Liver (tissue), 8 donors: ENCODE measurements at regions not wholly inside any gene's neighbourhood (a gene's known extent, or its start where the extent isn't known, plus 50 kb on each side); places are given as distances from the start of the nearest gene placed in this dataset.

Source experiments
- DNase-seq: peaks from one replicate; pipeline ENCODE4 v3.0.0-alpha.2; 2017; ENCODE audit warnings: low spot score
- H3K27ac ChIP-seq, 2 donors: one replicate each; pipeline ENCODE4 v1.7.0; 2013; ENCODE audit warnings: inconsistent platforms in 2 of 2, low read length in 2 of 2, control low read depth in 1 of 2, low read depth in 1 of 2, mild to moderate bottlenecking in 1 of 2
- H3K27me3 ChIP-seq, 4 donors: one replicate each; pipeline versions ENCODE4 v1.6.1 to v1.7.0; 2013; ENCODE audit warnings: low read length in 3 of 4, inconsistent platforms in 1 of 4, mild to moderate bottlenecking in 1 of 4, moderate library complexity in 1 of 4; ENCODE audit not compliant: control insufficient read depth in 4 of 4, insufficient read depth in 4 of 4
- H3K36me3 ChIP-seq, 4 donors: one replicate each; pipeline versions ENCODE4 v1.6.1 to v1.7.0; 2013; ENCODE audit warnings: low read length in 3 of 4, mild to moderate bottlenecking in 3 of 4, low read depth in 1 of 4, moderate library complexity in 1 of 4; ENCODE audit not compliant: control insufficient read depth in 4 of 4, insufficient read depth in 3 of 4
- H3K4me1 ChIP-seq, 4 donors: one replicate each; pipeline versions ENCODE4 v1.6.1 to v1.7.0; 2013; ENCODE audit warnings: low read length in 3 of 4, mild to moderate bottlenecking in 3 of 4, moderate library complexity in 1 of 4; ENCODE audit not compliant: control insufficient read depth in 4 of 4, insufficient read depth in 4 of 4
- H3K4me3 ChIP-seq, 3 donors: one replicate each; pipeline versions ENCODE4 v1.6.1 to v1.7.0; 2013; ENCODE audit warnings: low read length in 3 of 3, control low read depth in 1 of 3, low read depth in 1 of 3, mild to moderate bottlenecking in 1 of 3
- H3K9ac ChIP-seq, 2 donors: one replicate each; pipeline ENCODE4 v1.7.0; 2013; ENCODE audit warnings: low read length in 2 of 2, mild to moderate bottlenecking in 2 of 2, moderate library complexity in 2 of 2, control low read depth in 1 of 2, low read depth in 1 of 2
- H3K9me3 ChIP-seq, 4 donors: one replicate each; pipeline versions ENCODE4 v1.6.1 to v1.7.0; 2013; ENCODE audit warnings: low read length in 3 of 4; ENCODE audit not compliant: control insufficient read depth in 4 of 4
- ATF3 ChIP-seq: IDR thresholded peaks from 2 replicates; pipeline ENCODE4 v1.6.1; 2016; ENCODE audit warnings: antibody characterized with exemption
- CTCF ChIP-seq: fragments of 150-350 bp; IDR thresholded peaks from 2 replicates; pipeline ENCODE4 v1.5.1; 2017; ENCODE audit warnings: improper control_type of control experiment, low read depth, low read length; ENCODE audit not compliant: missing input control
- FOXA2 ChIP-seq: IDR thresholded peaks from 2 replicates; pipeline ENCODE4 v1.6.1; 2016; ENCODE audit warnings: antibody characterized with exemption
- HNF4G ChIP-seq: IDR thresholded peaks from 2 replicates; pipeline ENCODE4 v1.6.1; 2016; ENCODE audit warnings: antibody characterized with exemption
- JUND ChIP-seq, 2 donors: IDR thresholded peaks; 2 replicates each; pipeline ENCODE4 v1.6.1; 2016; ENCODE audit warnings: antibody characterized with exemption in 2 of 2
- MAX ChIP-seq: IDR thresholded peaks from 2 replicates; pipeline ENCODE4 v1.6.1; 2016; ENCODE audit warnings: antibody characterized with exemption
- NR2F2 ChIP-seq: IDR thresholded peaks from 2 replicates; pipeline ENCODE4 v1.6.1; 2016; ENCODE audit warnings: antibody characterized with exemption
- RAD21 ChIP-seq, 2 donors: IDR thresholded peaks; 2 replicates each; pipeline ENCODE4 v1.6.1; 2016; ENCODE audit warnings: antibody characterized with exemption in 2 of 2, mild to moderate bottlenecking in 2 of 2
- REST ChIP-seq: IDR thresholded peaks from 2 replicates; pipeline ENCODE4 v1.6.1; 2016; ENCODE audit warnings: antibody characterized with exemption, mild to moderate bottlenecking
- YY1 ChIP-seq: IDR thresholded peaks from 2 replicates; pipeline ENCODE4 v1.6.1; 2016; ENCODE audit warnings: antibody characterized with exemption, mild to moderate bottlenecking
- WGBS: extraction: QIAGEN DNeasy Blood & Tissue Kit; methylation state at CpG from one replicate; pipeline ENCODE4 v1.1.7; 2013; 5-methylcytosine and 5-hydroxymethylcytosine counted together
- donor health status: healthy.
- donor health status: healthy.
- donor health status: healthy.
- donor health status: healthy.
- donor health status: healthy.

GRCh38 chr10:84076047-84076388 lies 63.3 kb upstream of the GHITM start:
- Histone ChIP-seq H3K36me3 (no peaks in the 10 kb centered on the region), H3K9ac (no peak overlapping the region), H3K27me3 (no peaks in the 10 kb centered on the region), H3K4me1 (no peaks in the 10 kb centered on the region), H3K27ac (no peak overlapping the region), H3K4me3 (no peak overlapping the region), H3K9me3 (no peaks in the 10 kb centered on the region)
- 96% methylated on average over 1 of the region's 1 CpG for WGBS
- DNase-seq: no peak
- TF ChIP-seq HNF4G: no peak
- no peak for TF ChIP-seq FOXA2
- no peak for TF ChIP-seq YY1
- TF ChIP-seq MAX: no peak
- TF ChIP-seq NR2F2: no peak
- no peak for TF ChIP-seq RAD21 (IDR thresholded peaks at IDR 0.05)
- TF ChIP-seq ATF3: no peak
- no peak for TF ChIP-seq CTCF

- no peak overlapping the region for H3K9ac ChIP-seq
- H3K4me3 ChIP-seq: no peak overlapping the region
- no peaks in the 10 kb centered on the region for H3K4me1 ChIP-seq
- 55% methylated on average over 4 of the region's 4 CpGs for WGBS
- no peaks in the 10 kb centered on the region for H3K27me3 ChIP-seq
- TF ChIP-seq CTCF: no peak
- TF ChIP-seq REST: no peak
- no peak for TF ChIP-seq HNF4G
- no peak for TF ChIP-seq JUND (IDR thresholded peaks at IDR 0.05)
- TF ChIP-seq FOXA2: no peak
- no peak overlapping the region for H3K27ac ChIP-seq
- no peak for DNase-seq
- no peaks in the 10 kb centered on the region for H3K36me3 ChIP-seq
- H3K9me3 ChIP-seq: no peaks in the 10 kb centered on the region
Measured at GRCh38 chr10:84076540-84077195, 62.6 kb upstream of the GHITM start.
